ENCODE measurements at regions not wholly inside any gene's neighbourhood (a gene's known extent, or its start where the extent isn't known, plus 50 kb on each side); places are given as distances from the start of the nearest gene placed in this dataset.
A peak's percentile ranks its signal among the peaks of the same experiment; 100 is the strongest.

DNA sequence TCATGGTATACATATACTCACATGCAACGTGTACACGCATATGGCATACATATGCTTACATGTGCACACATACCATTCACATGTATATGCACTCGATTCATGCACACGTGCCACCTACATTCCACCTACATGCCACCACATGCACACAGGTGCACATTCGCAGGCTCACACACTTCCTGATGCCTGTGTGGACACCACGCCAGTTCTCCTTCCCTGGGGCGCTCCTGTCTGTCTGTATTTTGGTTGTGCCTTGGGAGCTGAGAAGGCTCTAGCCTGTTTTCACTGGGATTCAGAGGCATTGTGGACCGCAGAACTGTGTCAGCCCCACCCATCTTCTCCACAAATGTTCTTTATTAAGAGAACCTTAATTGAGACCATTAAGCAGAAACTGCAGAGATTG, 96.6 kb upstream of the CTDP1 start:
- 97% methylated on average over 7 of the region's 8 CpGs for WGBS
- no peak overlapping the region for H4K8ac ChIP-seq (ENCODE audit: low read length)
- no peak overlapping the region for H3K9ac ChIP-seq (ENCODE audit: low read length)
- peak overlapping the region; percentile 48 for H4K91ac ChIP-seq (ENCODE audit: low read length)
- H3K27ac ChIP-seq (ENCODE audit: low read length, poor library complexity, severe bottlenecking), result no peak overlapping the region
- peaks cover 0 to 65% of the 10 kb centered on the region in 2 experiments for H3K27me3 ChIP-seq (ENCODE audit: control insufficient read depth in 1 of 2, insufficient read depth in 1 of 2, low read length in 2 of 2)
- no peak overlapping the region for H3K14ac ChIP-seq (ENCODE audit: low read length in 2 of 2)
- no peak overlapping the region for H3K23ac ChIP-seq (ENCODE audit: low read length in 2 of 2)
- H3K79me1 ChIP-seq (replicated peaks; ENCODE audit: low read length, poor library complexity, severe bottlenecking), result no peaks in the 10 kb centered on the region
- DNase-seq, result no peak
- no peak overlapping the region for H2AFZ ChIP-seq (ENCODE audit: low read depth, low read length)
- no peak overlapping the region for H2BK12ac ChIP-seq (ENCODE audit: low read length in 2 of 2)
- no peaks in the 10 kb centered on the region for H3K9me3 ChIP-seq (ENCODE audit: control insufficient read depth, low read length)
- H2BK120ac ChIP-seq (ENCODE audit: low read depth, low read length), result no peak overlapping the region
- no peak overlapping the region for H3K4me3 ChIP-seq (ENCODE audit: insufficient read depth in 1 of 2, low read depth in 1 of 2, low read length in 2 of 2)
- no peak overlapping the region for H2AK5ac ChIP-seq (ENCODE audit: low read length, severe bottlenecking)
- no peak overlapping the region for H2BK5ac ChIP-seq (ENCODE audit: low read depth, low read length, poor library complexity, severe bottlenecking)
- H3K4me2 ChIP-seq (ENCODE audit: low read length, poor library complexity, severe bottlenecking), result no peak overlapping the region
- H3K36me3 ChIP-seq (ENCODE audit: control insufficient read depth in 1 of 2, insufficient read depth in 2 of 2, low read depth in 1 of 2, low read length in 2 of 2), result no peaks in the 10 kb centered on the region
- H3K18ac ChIP-seq (ENCODE audit: low read depth in 1 of 2, low read length in 2 of 2), result no peak overlapping the region
- peaks cover 1% of the 10 kb centered on the region for H3K4me1 ChIP-seq (ENCODE audit: control insufficient read depth, insufficient read depth, low read depth, low read length)
- H2BK15ac ChIP-seq (ENCODE audit: low read depth, poor library complexity, severe bottlenecking), result no peak overlapping the region
- H3K4ac ChIP-seq (ENCODE audit: low read depth in 1 of 2, low read length in 2 of 2), result no peak overlapping the region

DNA sequence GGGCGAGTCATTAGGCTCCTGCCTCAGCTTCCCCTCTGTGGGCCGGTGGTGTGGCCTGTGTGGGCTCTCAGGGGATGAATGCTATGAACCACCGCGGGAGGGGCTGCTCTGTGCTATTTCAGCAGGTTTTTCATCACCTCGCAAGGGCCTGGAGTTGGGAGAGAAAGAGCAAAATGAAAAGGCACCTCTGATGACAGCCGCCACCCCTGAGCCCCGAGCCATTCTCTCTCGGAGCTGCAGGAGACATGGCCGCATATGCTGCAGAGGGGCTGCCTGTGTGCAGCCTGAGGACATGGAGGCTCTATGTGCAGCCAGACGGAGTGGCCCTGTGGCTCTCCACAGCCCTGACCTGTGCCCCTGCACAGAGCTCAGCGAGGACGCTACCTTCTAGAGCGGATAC, 96.2 kb upstream of the CTDP1 start:
- no peaks in the 10 kb centered on the region for H3K36me3 ChIP-seq (ENCODE audit: control insufficient read depth in 1 of 2, insufficient read depth in 2 of 2, low read depth in 1 of 2, low read length in 2 of 2)
- no peak overlapping the region for H3K23ac ChIP-seq (ENCODE audit: low read length in 2 of 2)
- no peak overlapping the region for H3K27ac ChIP-seq (ENCODE audit: low read length, poor library complexity, severe bottlenecking)
- H3K79me1 ChIP-seq (replicated peaks; ENCODE audit: low read length, poor library complexity, severe bottlenecking), result no peaks in the 10 kb centered on the region
- no peak overlapping the region for H2AFZ ChIP-seq (ENCODE audit: low read depth, low read length)
- peaks cover 0 to 62% of the 10 kb centered on the region in 2 experiments for H3K27me3 ChIP-seq (ENCODE audit: control insufficient read depth in 1 of 2, insufficient read depth in 1 of 2, low read length in 2 of 2)
- 90% methylated on average over 13 of the region's 13 CpGs for WGBS
- no peak overlapping the region for H4K8ac ChIP-seq (ENCODE audit: low read length)
- H3K4ac ChIP-seq (ENCODE audit: low read depth in 1 of 2, low read length in 2 of 2), result no peak overlapping the region
- no peak overlapping the region for H3K4me3 ChIP-seq (ENCODE audit: insufficient read depth in 1 of 2, low read depth in 1 of 2, low read length in 2 of 2)
- H3K4me1 ChIP-seq (ENCODE audit: control insufficient read depth, insufficient read depth, low read depth, low read length), result peaks cover 1% of the 10 kb centered on the region
- no peak overlapping the region for H3K4me2 ChIP-seq (ENCODE audit: low read length, poor library complexity, severe bottlenecking)
- no peak overlapping the region for H3K9ac ChIP-seq (ENCODE audit: low read length)
- H2AK5ac ChIP-seq (ENCODE audit: low read length, severe bottlenecking), result no peak overlapping the region
- H4K91ac ChIP-seq (ENCODE audit: low read length), result no peak overlapping the region
- no peaks in the 10 kb centered on the region for H3K9me3 ChIP-seq (ENCODE audit: control insufficient read depth, low read length)
- no peak for DNase-seq
- H3K18ac ChIP-seq (ENCODE audit: low read depth in 1 of 2, low read length in 2 of 2), result no peak overlapping the region
- H2BK5ac ChIP-seq (ENCODE audit: low read depth, low read length, poor library complexity, severe bottlenecking), result no peak overlapping the region
- no peak overlapping the region for H2BK12ac ChIP-seq (ENCODE audit: low read length in 2 of 2)
- H2BK120ac ChIP-seq (ENCODE audit: low read depth, low read length), result no peak overlapping the region
- no peak overlapping the region for H2BK15ac ChIP-seq (ENCODE audit: low read depth, poor library complexity, severe bottlenecking)
- no peak overlapping the region for H3K14ac ChIP-seq (ENCODE audit: low read length in 2 of 2)

DNA sequence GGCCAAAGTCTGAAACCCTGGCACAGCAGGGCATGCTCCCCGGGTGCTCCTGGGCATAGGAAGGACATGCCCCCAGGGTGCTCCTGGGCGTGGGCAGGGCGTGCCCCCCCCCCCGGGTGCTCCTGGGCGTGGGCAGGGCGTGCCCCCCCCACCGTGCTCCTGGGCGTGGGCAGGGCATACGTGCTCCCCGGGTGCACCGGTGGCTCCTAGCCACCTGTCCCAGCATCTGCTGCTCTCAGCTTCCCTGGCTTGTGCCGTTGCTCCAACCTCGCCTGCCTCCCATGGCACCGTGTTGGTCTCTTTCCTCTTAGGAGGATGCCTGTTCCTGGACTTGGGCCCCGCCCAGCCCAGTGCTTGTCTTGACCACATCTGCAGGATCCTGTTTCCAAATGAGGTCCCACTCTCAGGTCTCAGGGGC, 95.6 kb upstream of the CTDP1 start:
- H3K36me3 ChIP-seq (ENCODE audit: control insufficient read depth in 1 of 2, insufficient read depth in 2 of 2, low read depth in 1 of 2, low read length in 2 of 2), result no peaks in the 10 kb centered on the region
- H4K8ac ChIP-seq (ENCODE audit: low read length), result no peak overlapping the region
- H2AK5ac ChIP-seq (ENCODE audit: low read length, severe bottlenecking), result no peak overlapping the region
- H3K27me3 ChIP-seq (ENCODE audit: control insufficient read depth in 1 of 2, insufficient read depth in 1 of 2, low read length in 2 of 2), result peaks cover 0 to 58% of the 10 kb centered on the region in 2 experiments
- no peak overlapping the region for H3K4me3 ChIP-seq (ENCODE audit: insufficient read depth in 1 of 2, low read depth in 1 of 2, low read length in 2 of 2)
- no peaks in the 10 kb centered on the region for H3K79me1 ChIP-seq (replicated peaks; ENCODE audit: low read length, poor library complexity, severe bottlenecking)
- H3K18ac ChIP-seq (ENCODE audit: low read depth in 1 of 2, low read length in 2 of 2), result no peak overlapping the region
- no peak overlapping the region for H2BK15ac ChIP-seq (ENCODE audit: low read depth, poor library complexity, severe bottlenecking)
- no peak overlapping the region for H4K91ac ChIP-seq (ENCODE audit: low read length)
- no peak overlapping the region for H2AFZ ChIP-seq (ENCODE audit: low read depth, low read length)
- no peak overlapping the region for H3K27ac ChIP-seq (ENCODE audit: low read length, poor library complexity, severe bottlenecking)
- H3K23ac ChIP-seq (ENCODE audit: low read length in 2 of 2), result no peak overlapping the region
- no peak overlapping the region for H3K4ac ChIP-seq (ENCODE audit: low read depth in 1 of 2, low read length in 2 of 2)
- H3K14ac ChIP-seq (ENCODE audit: low read length in 2 of 2), result no peak overlapping the region
- H3K9me3 ChIP-seq (ENCODE audit: control insufficient read depth, low read length), result no peaks in the 10 kb centered on the region
- no peak overlapping the region for H3K4me2 ChIP-seq (ENCODE audit: low read length, poor library complexity, severe bottlenecking)
- no peak for DNase-seq
- no peak overlapping the region for H2BK12ac ChIP-seq (ENCODE audit: low read length in 2 of 2)
- 82% methylated on average over 9 of the region's 15 CpGs for WGBS
- no peak overlapping the region for H2BK120ac ChIP-seq (ENCODE audit: low read depth, low read length)
- H3K9ac ChIP-seq (ENCODE audit: low read length), result no peak overlapping the region
- no peak overlapping the region for H2BK5ac ChIP-seq (ENCODE audit: low read depth, low read length, poor library complexity, severe bottlenecking)
- peaks cover 1% of the 10 kb centered on the region for H3K4me1 ChIP-seq (ENCODE audit: control insufficient read depth, insufficient read depth, low read depth, low read length)

DNA sequence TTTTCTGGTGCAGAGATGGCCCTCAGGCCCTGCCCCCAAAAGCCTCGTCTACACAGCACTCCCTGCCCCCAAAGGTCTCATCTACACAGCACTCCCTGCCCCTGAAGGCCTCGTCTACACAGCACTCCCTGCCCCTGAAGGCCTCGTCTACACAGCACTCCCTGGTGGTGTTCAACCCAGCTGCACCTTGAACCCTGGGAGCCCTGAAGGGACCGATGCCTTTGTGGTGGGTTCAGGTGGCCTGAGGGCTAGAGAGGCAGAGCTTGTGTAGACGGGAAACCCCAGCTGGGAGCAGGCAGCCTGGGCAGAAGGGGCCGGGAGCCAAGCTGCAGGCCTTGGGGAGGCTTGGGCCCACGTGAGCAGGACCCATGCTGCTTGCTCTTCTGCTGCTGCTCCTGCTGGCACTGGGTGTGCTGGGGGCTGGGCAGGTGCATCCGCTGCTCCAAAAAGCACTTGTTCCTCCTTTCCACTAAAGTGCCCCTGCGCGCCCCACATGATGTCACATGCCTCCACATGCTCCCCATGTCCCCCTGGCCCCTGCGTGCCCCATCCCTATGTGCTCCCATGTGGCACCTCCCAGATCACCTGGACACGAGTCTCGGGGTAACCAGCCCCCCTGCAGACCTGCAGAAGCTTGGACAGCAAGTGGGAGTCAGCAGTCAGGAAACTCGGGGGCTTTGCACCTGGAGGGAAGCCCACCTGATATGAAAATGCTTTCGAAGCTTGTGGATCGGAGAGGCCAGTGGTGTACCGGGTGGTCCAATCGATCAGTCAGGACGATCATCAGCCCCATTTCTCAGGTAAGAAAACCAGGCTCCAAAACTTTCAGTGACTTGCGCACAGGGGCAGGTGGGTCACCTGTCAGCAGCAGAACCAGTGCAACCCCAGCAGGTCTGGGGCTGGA, 94.9 kb upstream of the CTDP1 start:
- H3K4me1 ChIP-seq (ENCODE audit: control insufficient read depth, insufficient read depth, low read depth, low read length), result peaks cover 1% of the 10 kb centered on the region
- H3K9me3 ChIP-seq (ENCODE audit: control insufficient read depth, low read length), result no peaks in the 10 kb centered on the region
- H3K14ac ChIP-seq (ENCODE audit: low read length in 2 of 2), result no peak overlapping the region
- H3K18ac ChIP-seq (ENCODE audit: low read depth in 1 of 2, low read length in 2 of 2), result no peak overlapping the region
- H2BK5ac ChIP-seq (ENCODE audit: low read depth, low read length, poor library complexity, severe bottlenecking), result no peak overlapping the region
- H3K4me2 ChIP-seq (ENCODE audit: low read length, poor library complexity, severe bottlenecking), result no peak overlapping the region
- no peak overlapping the region for H4K91ac ChIP-seq (ENCODE audit: low read length)
- peaks cover 0 to 57% of the 10 kb centered on the region in 2 experiments for H3K27me3 ChIP-seq (ENCODE audit: control insufficient read depth in 1 of 2, insufficient read depth in 1 of 2, low read length in 2 of 2)
- H2BK120ac ChIP-seq (ENCODE audit: low read depth, low read length), result no peak overlapping the region
- H3K9ac ChIP-seq (ENCODE audit: low read length), result no peak overlapping the region
- H2AK5ac ChIP-seq (ENCODE audit: low read length, severe bottlenecking), result no peak overlapping the region
- H4K8ac ChIP-seq (ENCODE audit: low read length), result no peak overlapping the region
- DNase-seq, result no peak
- H2AFZ ChIP-seq (ENCODE audit: low read depth, low read length), result no peak overlapping the region
- H3K4ac ChIP-seq (ENCODE audit: low read depth in 1 of 2, low read length in 2 of 2), result no peak overlapping the region
- no peaks in the 10 kb centered on the region for H3K36me3 ChIP-seq (ENCODE audit: control insufficient read depth in 1 of 2, insufficient read depth in 2 of 2, low read depth in 1 of 2, low read length in 2 of 2)
- 89% methylated on average over 20 of the region's 20 CpGs for whole genome bisulfite sequencing
- no peak overlapping the region for H3K23ac ChIP-seq (ENCODE audit: low read length in 2 of 2)
- no peak overlapping the region for H2BK12ac ChIP-seq (ENCODE audit: low read length in 2 of 2)
- no peak overlapping the region for H2BK15ac ChIP-seq (ENCODE audit: low read depth, poor library complexity, severe bottlenecking)
- no peak overlapping the region for H3K4me3 ChIP-seq (ENCODE audit: insufficient read depth in 1 of 2, low read depth in 1 of 2, low read length in 2 of 2)
- no peaks in the 10 kb centered on the region for H3K79me1 ChIP-seq (replicated peaks; ENCODE audit: low read length, poor library complexity, severe bottlenecking)
- H3K27ac ChIP-seq (ENCODE audit: low read length, poor library complexity, severe bottlenecking), result no peak overlapping the region
